AG08395 (cell line): ENCODE measurements at regions not wholly inside any gene's neighbourhood (a gene's known extent, or its start where the extent isn't known, plus 50 kb on each side); places are given as distances from the start of the nearest gene placed in this dataset.
"Not testable (repeated sequence)": the region's sequence is repeated elsewhere in the genome, so short reads cannot be mapped to it uniquely, and the experiment has no call there.

Experiments
- DNase-seq: peaks from one replicate; pipeline ENCODE4 v3.0.0; 2012; ENCODE audit warnings: mixed read lengths, low spot score

DNA sequence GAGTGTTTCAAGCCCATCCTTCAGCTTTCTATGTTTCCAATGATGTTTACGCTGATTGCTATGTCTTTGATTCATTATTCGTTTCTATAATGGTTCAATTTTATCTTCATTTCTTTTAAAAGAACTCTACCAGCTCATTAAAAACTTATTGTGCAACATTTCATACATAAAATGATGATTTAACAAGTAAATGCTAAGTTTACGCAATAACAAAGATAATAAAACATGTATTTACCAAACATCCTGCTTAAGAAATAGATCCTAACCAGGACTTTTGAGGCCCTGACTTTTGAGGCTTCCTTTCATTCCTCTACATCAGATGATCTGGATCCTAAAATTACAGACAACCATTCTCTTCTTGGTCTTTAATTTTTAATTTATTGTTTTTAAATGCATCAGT, 86.5 kb upstream of the DLGAP1 start:
- DNase-seq = no peak

DNA sequence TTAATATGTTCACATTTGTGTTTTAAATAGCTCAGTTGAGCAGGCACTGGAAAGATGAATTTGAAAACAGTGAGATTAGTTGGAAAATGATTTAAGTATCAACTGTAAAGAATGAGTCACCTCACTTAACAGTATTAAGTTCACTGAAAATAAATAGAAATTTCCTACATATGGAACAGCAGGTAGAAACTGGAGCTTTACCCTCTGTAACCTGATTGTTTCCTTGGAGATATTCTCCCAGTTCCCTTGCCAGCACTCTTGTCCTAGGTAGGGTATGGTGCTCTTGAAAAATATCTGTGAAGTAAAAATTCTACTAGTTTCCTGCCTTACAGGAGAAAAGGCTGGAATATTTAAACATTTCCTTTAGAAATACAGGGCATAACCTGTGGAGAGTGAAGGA, 81.3 kb upstream of the DLGAP1 start:
- DNase-seq = no peak

DNA sequence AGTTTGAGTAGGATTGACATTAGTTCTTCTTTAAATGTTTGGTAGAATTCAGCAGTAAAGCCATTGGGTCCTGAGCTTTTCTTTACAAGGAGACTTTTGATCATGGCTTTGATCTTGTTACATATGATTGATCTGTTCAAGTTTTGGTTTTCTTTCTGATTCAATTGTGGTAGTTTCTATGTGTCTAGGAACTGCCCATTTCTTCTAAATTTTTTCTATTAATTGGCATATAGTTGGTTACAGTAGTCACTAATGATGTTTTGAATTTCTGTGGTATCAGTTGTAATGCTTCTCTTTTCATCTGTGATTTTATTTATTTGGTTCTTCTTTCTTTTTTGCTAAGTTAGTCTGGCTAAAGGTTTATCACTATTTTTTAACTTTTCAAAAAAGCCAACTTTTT, 73.3 kb upstream of the DLGAP1 start:
- no peak for DNase-seq

DNA sequence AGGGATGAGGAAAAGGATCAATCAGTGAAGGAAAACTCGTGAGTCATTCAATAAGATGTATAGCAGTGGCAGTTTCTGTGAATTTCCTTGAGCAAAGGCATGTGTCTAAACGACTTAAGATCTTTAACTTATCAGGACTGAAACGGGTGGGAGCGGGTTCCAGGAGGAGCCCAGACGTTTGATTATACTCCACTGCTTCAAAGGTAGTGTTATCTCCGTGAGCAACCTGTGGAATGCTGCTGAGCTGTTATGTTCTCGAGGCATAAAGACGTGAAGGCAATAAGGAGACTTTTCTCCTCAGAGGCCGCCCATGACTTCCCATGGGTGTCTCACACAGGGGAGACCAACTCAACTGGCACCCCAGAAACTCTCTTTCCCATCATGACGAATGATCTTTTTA, 72.7 kb upstream of the DLGAP1 start:
- DNase-seq = not testable (repeated sequence)

DNA sequence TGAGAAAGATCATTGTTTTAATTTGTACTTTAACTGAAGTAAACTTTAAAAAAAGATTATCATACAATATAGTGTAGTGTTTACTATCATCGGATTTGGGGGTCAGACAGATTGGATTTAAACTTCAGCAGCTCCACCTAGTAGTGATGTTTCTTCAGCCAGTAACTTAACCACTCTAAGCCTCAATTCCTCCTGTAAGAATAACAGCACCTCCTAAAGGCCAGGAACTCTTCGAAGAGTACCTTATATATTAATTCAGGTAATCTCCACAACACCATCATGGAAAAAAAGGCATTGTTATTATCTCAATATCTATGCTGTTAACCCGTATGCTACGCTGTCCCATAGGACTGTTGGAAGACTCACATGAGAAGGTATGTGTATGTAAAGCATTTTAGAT, 69.0 kb upstream of the DLGAP1 start:
- no peak for DNase-seq

DNA sequence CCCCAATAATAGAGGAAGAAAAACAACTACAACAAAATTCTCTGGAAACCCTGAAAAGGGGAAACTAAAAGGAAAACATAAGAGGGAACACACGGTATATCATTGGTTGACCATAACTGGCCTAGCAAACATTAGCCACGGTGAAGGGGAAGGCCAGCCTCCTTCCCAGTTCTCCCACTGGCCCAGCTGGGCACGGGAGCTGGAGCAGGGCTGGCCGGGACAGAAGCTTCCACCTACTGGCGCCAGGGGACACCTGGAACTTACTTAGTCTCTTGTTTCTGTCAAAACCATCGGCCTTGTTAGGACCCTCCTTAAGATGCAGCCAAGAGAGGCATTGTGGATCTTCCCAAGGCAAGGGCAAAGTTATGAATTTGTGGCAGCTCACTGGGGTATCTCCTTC, 56.1 kb upstream of the DLGAP1 start:
- no peak for DNase-seq

DNA sequence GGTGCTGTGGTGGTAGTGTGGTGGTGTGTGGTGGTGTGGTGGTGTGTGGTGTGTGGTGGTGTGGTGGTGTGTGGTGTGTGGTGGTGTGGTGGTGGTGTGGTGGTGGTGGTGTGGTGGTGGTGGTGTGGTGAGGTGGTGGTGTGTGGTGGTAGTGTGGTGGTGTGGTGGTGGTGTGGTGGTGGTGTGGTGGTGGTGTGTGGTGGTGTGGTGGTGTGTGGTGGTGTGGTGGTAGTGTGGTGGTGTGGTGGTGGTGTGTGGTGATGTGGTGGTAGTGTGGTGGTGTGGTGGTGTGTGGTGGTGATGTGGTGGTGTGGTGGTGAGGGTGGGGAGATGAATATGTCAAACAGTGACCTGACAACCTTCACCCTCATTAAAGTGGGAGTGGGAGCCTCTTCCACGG, 55.6 kb upstream of the DLGAP1 start:
- peak; percentile 3 for DNase-seq

DNA sequence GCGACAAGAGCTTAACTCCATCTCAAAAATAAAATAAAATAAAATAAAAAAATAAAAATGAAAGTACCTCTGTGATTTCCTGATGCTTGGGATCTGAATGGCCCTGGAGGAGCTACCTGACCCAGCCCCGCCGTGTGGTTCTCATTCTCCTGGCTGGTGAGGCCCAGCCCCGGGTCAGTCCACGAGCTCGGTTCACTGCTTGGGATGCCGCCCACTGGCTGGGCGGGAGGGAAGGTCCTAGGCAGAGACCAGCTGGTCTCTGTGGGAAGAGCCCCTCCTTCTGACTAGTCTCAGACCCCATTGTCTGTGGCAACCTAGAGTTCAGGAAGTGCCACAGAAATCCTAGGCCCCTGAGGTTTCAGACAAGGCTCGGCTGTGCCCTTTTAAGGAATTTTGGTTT, 55.1 kb upstream of the DLGAP1 start:
- DNase-seq = no peak
